Body of pancreas (tissue), 4 donors: ENCODE measurements at regions not wholly inside any gene's neighbourhood (a gene's known extent, or its start where the extent isn't known, plus 50 kb on each side); places are given as distances from the start of the nearest gene placed in this dataset.

Experiments used
- ATAC-seq: fragments of 150-250 bp; one replicate; pipeline ENCODE4 v1.9.1; 2016
- DNase-seq, 4 donors: peaks; one replicate each; pipeline ENCODE4 v3.0.0-alpha.2; 2019
- H3K27ac ChIP-seq, 4 donors: fragments of 200-600 bp; sonication (generic); 1 replicate in 3 of 4; 2 replicates in 1 of 4; pipeline versions ENCODE4 v1.5.1 to v1.6.1; 2016 to 2019; ENCODE audit warnings: mild to moderate bottlenecking in 1 of 4, mixed read lengths in 1 of 4, moderate library complexity in 1 of 4
- H3K27me3 ChIP-seq, 2 donors: fragments of 200-600 bp; sonication (generic); one replicate each; pipeline ENCODE4 v1.6.0; 2016; ENCODE audit warnings: mild to moderate bottlenecking in 1 of 2
- H3K36me3 ChIP-seq, 2 donors: fragments of 200-600 bp; sonication (generic); replicated peaks in 1 of 2; 2 replicates each; pipeline ENCODE4 v1.5.1; 2016; ENCODE audit warnings: low read depth in 2 of 2; ENCODE audit not compliant: insufficient read depth in 1 of 2
- H3K4me1 ChIP-seq: fragments of 200-600 bp; sonication (generic); one replicate; pipeline ENCODE4 v1.6.0; 2016
- H3K4me3 ChIP-seq, 2 donors: fragments of 200-600 bp; sonication (generic); 1 replicate in 1 of 2; 2 replicates in 1 of 2; pipeline ENCODE4 v1.5.1; 2016 to 2019
- H3K9me3 ChIP-seq, 3 donors: fragments of 200-600 bp; sonication (generic); 1 replicate in 2 of 3; 2 replicates in 1 of 3; pipeline ENCODE4 v1.5.1; 2016
- CTCF ChIP-seq, 7 experiments: fragments of 450-650 bp in 4 of 7; fragments of 200-600 bp in 3 of 7; sonication (generic) in 3 of 7; IDR thresholded peaks; one replicate each; pipeline ENCODE4 v1.5.1; 2016 to 2019; ENCODE audit warnings: antibody characterized with exemption in 7 of 7
- POLR2A ChIP-seq, 3 donors: fragments of 450-650 bp; IDR thresholded peaks; one replicate each; pipeline ENCODE4 v1.6.1; 2016; ENCODE audit warnings: antibody characterized with exemption in 3 of 3, mild to moderate bottlenecking in 2 of 3
- WGBS, 2 donors: methylation state at CpG; one replicate each; pipeline ENCODE4 v1.1.5; 2017; 5-methylcytosine and 5-hydroxymethylcytosine counted together
- intact Hi-C: fragments of 100-400 bp; cut with DNase I; formaldehyde crosslinking; loops from one replicate; pipeline ENCODE4 v1.15.1; 2023

DNA sequence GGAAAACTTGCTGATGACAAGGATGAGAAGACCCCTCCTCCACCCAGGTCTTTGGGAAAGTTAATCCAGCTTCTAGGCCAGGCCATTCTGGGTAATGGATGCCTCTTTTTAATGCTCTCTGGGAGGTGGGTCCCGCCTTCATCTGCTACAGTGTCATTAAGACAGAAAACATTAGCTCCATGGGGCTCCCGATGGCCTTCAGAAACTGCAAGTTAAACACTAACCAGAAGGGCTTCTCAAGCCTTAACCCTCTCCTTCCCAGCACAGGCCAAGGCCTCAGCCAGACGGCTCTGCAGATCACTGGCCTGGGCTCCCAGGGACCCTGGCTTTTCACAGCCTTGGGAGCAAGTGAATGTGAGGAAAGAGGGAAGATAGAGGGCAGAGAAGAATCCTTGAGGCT, 364.9 kb downstream of the MATN1 start:
- intact Hi-C loops, result no loop called here
- WGBS, 2 donors, result 20 to 30% methylated on average over 1 to 3 of the region's 3 CpGs
- Histone ChIP-seq H3K4me1 (no peaks in the 10 kb centered on the region), H3K4me3 (no peak overlapping the region), H3K36me3 (no peaks in the 10 kb centered on the region), H3K27me3 (no peaks in the 10 kb centered on the region), H3K9me3 (no peaks in the 10 kb centered on the region), H3K27ac (no peak overlapping the region)
- DNase-seq, result no peak
- no peak for ATAC-seq
- TF ChIP-seq POLR2A (IDR thresholded peaks at IDR 0.05), result no peak
- TF ChIP-seq CTCF (IDR thresholded peaks at IDR 0.05), result no peak

DNA sequence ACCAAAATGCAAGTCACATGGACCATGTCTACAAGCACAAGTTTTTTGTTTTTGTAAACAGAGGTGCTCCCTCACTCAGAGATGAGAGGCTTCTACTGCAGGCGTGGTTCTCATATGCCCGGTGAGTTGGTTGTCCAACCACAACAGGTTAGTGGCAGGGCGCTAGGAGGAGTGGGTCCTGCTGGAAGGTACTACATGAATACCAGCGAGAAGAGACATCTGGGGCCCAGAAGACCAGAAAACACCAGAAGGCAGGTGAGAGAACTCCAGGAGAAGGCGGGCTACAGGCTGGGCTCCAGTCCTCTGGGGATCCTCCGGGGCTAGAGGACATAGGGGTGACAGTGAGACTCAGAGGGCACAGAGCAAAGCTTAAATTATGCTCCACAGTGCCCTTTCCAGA, 366.5 kb downstream of the MATN1 start:
- Histone ChIP-seq H3K4me1 (no peaks in the 10 kb centered on the region), H3K4me3 (no peak overlapping the region), H3K27ac (no peak overlapping the region), H3K36me3 (no peaks in the 10 kb centered on the region), H3K27me3 (no peaks in the 10 kb centered on the region), H3K9me3 (no peaks in the 10 kb centered on the region)
- WGBS, 2 donors, result 72 to 92% methylated on average over 6 of the region's 6 CpGs
- no peak for ATAC-seq
- intact Hi-C loops, result no loop called here
- no peak for DNase-seq
- TF ChIP-seq CTCF (IDR thresholded peaks at IDR 0.05) (no peak), POLR2A (IDR thresholded peaks at IDR 0.05) (no peak)

- ATAC-seq, result no peak
- Histone ChIP-seq H3K27me3 (no peaks in the 10 kb centered on the region), H3K27ac (no peak overlapping the region), H3K4me1 (no peaks in the 10 kb centered on the region), H3K9me3 (no peaks in the 10 kb centered on the region), H3K4me3 (no peak overlapping the region), H3K36me3 (no peaks in the 10 kb centered on the region)
- no peak for DNase-seq
- TF ChIP-seq POLR2A (IDR thresholded peaks at IDR 0.05), result no peak
- TF ChIP-seq CTCF (IDR thresholded peaks at IDR 0.05), result no peak
- 0% methylated on average over 1 of the region's 1 CpG for WGBS, 2 donors
- intact Hi-C loops, result no loop called here
Measured at GRCh38 chr1:30354410-30354809, 369.0 kb downstream of the MATN1 start.

DNA sequence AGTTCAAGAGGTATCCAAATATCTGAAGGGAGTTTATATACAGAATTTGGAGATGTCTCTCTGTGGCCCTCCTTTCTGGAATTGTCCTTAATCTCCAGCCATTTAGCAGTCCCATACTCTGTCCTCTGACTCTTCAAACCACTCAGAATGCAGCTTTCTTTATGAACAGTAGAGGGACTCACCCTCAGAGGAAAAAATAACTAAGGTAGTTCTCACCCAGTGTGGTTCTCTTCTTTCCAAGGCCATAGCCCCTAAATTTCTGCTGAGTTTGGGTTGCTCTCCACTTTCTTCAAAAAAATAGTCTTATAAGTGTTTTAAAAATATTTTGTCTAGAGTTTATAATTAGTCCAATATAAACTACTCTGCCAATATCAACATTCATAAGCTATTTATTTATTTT, 369.7 kb downstream of the MATN1 start:
- no peaks in the 10 kb centered on the region for H3K27me3 ChIP-seq
- no peak for DNase-seq
- no peak overlapping the region for H3K27ac ChIP-seq
- TF ChIP-seq POLR2A (IDR thresholded peaks at IDR 0.05) (no peak), CTCF (IDR thresholded peaks at IDR 0.05) (peak in 1 of 7 experiments; percentile 5)
- no peak overlapping the region for H3K4me3 ChIP-seq
- no peaks in the 10 kb centered on the region for H3K9me3 ChIP-seq
- H3K36me3 ChIP-seq, result no peaks in the 10 kb centered on the region
- intact Hi-C loops, result no loop called here
- ATAC-seq, result no peak
- H3K4me1 ChIP-seq, result no peaks in the 10 kb centered on the region

DNA sequence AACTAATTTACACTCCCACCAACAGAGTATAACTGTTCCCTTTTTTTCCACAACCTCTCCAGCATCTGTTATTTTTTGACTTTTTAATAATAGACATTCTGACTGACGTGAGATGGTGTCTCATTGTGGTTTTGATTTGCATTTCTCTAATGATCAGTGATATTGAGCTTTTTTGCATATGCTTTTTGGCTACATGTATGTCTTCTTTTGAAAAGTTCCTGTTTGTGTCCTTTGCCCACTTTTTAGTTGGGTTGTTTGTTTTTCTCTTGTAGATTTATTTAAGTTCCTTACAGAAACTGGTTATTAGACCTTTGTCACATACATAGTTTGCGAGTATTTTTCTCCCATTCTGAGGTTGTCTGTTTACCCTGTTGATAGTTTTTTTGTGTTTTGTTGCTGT, 375.2 kb downstream of the MATN1 start:
- intact Hi-C loops, result no loop called here
- ATAC-seq (no peak), DNase-seq (no peak)
- TF ChIP-seq CTCF (IDR thresholded peaks at IDR 0.05), result no peak
- TF ChIP-seq POLR2A (IDR thresholded peaks at IDR 0.05), result no peak
- Histone ChIP-seq H3K9me3 (no peaks in the 10 kb centered on the region), H3K4me1 (no peaks in the 10 kb centered on the region), H3K27me3 (no peaks in the 10 kb centered on the region), H3K27ac (no peak overlapping the region), H3K4me3 (no peak overlapping the region), H3K36me3 (no peaks in the 10 kb centered on the region)
- 67 to 82% methylated on average over 2 of the region's 2 CpGs for WGBS, 2 donors
